ENCODE measurements at regions not wholly inside any gene's neighbourhood (a gene's known extent, or its start where the extent isn't known, plus 50 kb on each side); places are given as distances from the start of the nearest gene placed in this dataset.
"Not testable (repeated sequence)": the region's sequence is repeated elsewhere in the genome, so short reads cannot be mapped to it uniquely, and the experiment has no call there.

DNA sequence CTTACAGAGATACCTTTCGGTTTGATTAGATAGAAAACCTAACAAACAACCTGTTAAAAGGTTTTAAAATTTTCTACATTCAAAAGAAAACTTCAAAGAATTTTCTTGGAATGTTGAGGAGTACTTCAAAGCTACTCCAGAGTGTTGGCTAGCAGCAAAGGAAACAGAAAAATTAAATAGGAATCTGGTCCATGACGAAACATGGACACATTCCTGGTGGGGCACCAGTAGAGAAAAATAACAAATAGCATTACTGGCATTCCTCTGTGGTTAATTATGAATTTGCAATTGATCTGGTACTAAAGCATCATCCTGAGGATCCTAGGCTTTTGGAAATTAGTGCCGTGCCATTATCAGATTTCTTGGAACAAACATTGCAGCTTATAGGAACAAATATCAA lies 59.5 kb upstream of the DPPA4 start:
- TF ChIP-seq, protein P1, sequence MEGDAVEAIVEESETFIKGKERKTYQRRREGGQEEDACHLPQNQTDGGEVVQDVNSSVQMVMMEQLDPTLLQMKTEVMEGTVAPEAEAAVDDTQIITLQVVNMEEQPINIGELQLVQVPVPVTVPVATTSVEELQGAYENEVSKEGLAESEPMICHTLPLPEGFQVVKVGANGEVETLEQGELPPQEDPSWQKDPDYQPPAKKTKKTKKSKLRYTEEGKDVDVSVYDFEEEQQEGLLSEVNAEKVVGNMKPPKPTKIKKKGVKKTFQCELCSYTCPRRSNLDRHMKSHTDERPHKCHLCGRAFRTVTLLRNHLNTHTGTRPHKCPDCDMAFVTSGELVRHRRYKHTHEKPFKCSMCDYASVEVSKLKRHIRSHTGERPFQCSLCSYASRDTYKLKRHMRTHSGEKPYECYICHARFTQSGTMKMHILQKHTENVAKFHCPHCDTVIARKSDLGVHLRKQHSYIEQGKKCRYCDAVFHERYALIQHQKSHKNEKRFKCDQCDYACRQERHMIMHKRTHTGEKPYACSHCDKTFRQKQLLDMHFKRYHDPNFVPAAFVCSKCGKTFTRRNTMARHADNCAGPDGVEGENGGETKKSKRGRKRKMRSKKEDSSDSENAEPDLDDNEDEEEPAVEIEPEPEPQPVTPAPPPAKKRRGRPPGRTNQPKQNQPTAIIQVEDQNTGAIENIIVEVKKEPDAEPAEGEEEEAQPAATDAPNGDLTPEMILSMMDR (IDR thresholded peaks at IDR 0.05; ENCODE audit: low read depth, low read length): no peak
- no peak overlapping the region for H3K4me3 ChIP-seq (ENCODE audit: low read depth, low read length)
- H3K9me3 ChIP-seq (ENCODE audit: control insufficient read depth, insufficient read depth, low read length): peaks cover 10% of the 10 kb centered on the region
- POLR2A ChIA-PET: no interaction called here
- H3K27me3 ChIP-seq (ENCODE audit: control insufficient read depth, insufficient read depth, low read length): no peaks in the 10 kb centered on the region
- H3K27ac ChIP-seq (ENCODE audit: low read depth, low read length): no peak overlapping the region
- DNase-seq (ENCODE audit: low read depth, low spot score): no peak
- CTCF ChIA-PET: no interaction called here

DNA sequence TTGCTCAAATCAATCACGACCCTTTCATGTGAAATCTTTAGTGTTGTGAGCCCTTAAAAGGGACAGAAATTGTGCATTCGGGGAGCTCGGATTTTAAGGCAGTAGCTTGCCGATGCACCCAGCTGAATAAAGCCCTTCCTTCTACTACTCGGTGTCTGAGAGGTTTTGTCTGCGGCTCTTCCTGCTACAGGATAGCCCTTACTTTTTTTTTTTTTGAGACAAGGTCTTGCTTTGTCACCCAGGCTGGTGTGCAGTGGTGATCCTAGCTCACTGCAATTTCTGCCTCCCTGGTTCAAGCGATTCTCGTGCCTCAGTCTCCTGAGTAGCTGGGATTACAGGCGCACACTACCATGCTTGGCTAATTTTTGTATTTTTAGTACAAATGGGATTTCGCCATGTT lies 56.4 kb upstream of the DPPA4 start:
- POLR2A ChIA-PET; DNase-seq (ENCODE audit: low read depth, low spot score); CTCF ChIA-PET; H3K27ac ChIP-seq (ENCODE audit: low read depth, low read length); H3K9me3 ChIP-seq (ENCODE audit: control insufficient read depth, insufficient read depth, low read length); H3K27me3 ChIP-seq (ENCODE audit: control insufficient read depth, insufficient read depth, low read length); H3K4me3 ChIP-seq (ENCODE audit: low read depth, low read length): not testable (repeated sequence)

DNA sequence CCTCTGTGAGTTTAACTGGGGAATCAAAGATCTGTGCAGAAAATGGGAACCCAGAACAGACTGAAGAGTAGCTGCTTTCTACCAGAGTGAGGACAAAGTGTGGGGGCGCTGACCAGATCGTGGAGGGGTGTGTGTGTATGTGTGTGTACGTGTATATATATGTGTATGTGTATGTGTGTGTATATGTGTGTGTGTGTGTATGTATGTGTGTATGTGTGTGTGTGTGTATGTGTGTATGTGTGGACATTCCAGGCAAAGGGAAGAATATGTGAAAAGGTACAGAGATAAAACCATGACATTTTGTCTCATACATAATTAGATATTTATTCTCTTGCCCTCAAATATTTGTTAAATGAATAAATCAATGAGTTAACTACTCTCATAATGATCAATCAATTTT lies 54.9 kb upstream of the DPPA4 start:
- peaks cover 10% of the 10 kb centered on the region for H3K9me3 ChIP-seq (ENCODE audit: control insufficient read depth, insufficient read depth, low read length)
- POLR2A ChIA-PET: no interaction called here
- no peak for DNase-seq (ENCODE audit: low read depth, low spot score)
- H3K27me3 ChIP-seq (ENCODE audit: control insufficient read depth, insufficient read depth, low read length): no peaks in the 10 kb centered on the region
- CTCF ChIA-PET: no interaction called here
- H3K4me3 ChIP-seq (ENCODE audit: low read depth, low read length): no peak overlapping the region
- TF ChIP-seq, protein P1 (IDR thresholded peaks at IDR 0.05; ENCODE audit: low read depth, low read length): no peak
- H3K27ac ChIP-seq (ENCODE audit: low read depth, low read length): no peak overlapping the region

DNA sequence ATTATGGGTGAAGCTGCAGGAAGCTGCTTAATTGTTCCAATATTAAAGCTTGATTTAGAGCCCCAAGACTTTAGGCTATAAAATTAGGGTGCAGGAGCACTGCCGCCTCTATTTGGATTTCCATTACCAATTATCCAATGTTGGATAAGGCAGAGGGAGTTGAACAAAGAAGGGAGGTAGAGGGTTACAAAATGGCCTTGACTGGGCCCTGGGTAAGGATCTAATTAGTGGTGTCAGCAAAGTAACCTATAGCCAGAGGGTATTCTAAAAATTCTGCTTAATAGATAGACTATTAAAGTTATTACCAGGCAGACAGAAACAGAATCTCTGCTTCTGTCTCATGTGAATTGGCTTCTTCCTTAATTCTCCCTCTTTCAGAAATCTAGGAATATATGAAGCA lies 50.3 kb upstream of the DPPA4 start:
- no peak for DNase-seq (ENCODE audit: low read depth, low spot score)

DNA sequence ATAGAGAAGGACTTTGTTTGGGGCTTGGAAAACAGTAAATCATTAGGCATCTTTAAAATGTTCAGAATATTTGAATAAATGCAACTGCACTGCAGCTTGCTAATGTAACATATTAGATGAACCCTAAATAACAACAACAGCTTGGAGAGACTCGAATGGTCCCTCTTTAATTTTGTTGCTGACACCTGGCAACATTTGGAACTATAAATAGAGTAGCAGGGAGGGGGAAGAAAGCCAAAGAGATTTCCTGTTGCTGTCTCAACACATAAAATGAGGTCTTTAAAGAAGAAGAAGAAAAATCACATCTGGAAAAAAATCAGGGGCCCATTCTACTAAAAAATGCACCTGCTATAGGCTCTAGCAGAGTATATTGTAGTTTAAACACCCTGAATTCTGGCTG lies 49.9 kb upstream of the DPPA4 start:
- no peaks in the 10 kb centered on the region for H3K27me3 ChIP-seq (ENCODE audit: control insufficient read depth, insufficient read depth, low read length)
- H3K27ac ChIP-seq (ENCODE audit: low read depth, low read length): no peak overlapping the region
- CTCF ChIA-PET: interaction anchor here (1.0 kb wide), 1 partner anchor 41 kb away, joined by 4 read pairs; no protein-coding TSS in a partner anchor
- TF ChIP-seq, protein P1 (IDR thresholded peaks at IDR 0.05; ENCODE audit: low read depth, low read length): no peak
- H3K4me3 ChIP-seq (ENCODE audit: low read depth, low read length): no peak overlapping the region
- H3K9me3 ChIP-seq (ENCODE audit: control insufficient read depth, insufficient read depth, low read length): peaks cover 6% of the 10 kb centered on the region; the same call in 1 of the 2 replicates
- DNase-seq (ENCODE audit: low read depth, low spot score): no peak
- POLR2A ChIA-PET: no interaction called here

More for the DNA sequence above, 50.3 kb upstream of the DPPA4 start:
- ChIA-PET CTCF (no interaction called here), POLR2A (no interaction called here)
- Histone ChIP-seq H3K4me3 (ENCODE audit: low read depth, low read length) (no peak overlapping the region), H3K27me3 (ENCODE audit: control insufficient read depth, insufficient read depth, low read length) (no peaks in the 10 kb centered on the region), H3K9me3 (ENCODE audit: control insufficient read depth, insufficient read depth, low read length) (peaks cover 6% of the 10 kb centered on the region; the same call in 1 of the 2 replicates), H3K27ac (ENCODE audit: low read depth, low read length) (no peak overlapping the region)
- TF ChIP-seq, protein P1 (IDR thresholded peaks at IDR 0.05; ENCODE audit: low read depth, low read length): no peak
